Upper lobe of left lung (tissue), 4 donors: ENCODE measurements at regions not wholly inside any gene's neighbourhood (a gene's known extent, or its start where the extent isn't known, plus 50 kb on each side); places are given as distances from the start of the nearest gene placed in this dataset.

ENCODE experiments used
- EP300 ChIP-seq, 4 donors: sonication (generic); formaldehyde crosslinking; IDR thresholded peaks; one replicate each; pipeline ENCODE4 v1.5.1; 2017; ENCODE audit warnings: antibody characterized with exemption in 4 of 4, control low read depth in 2 of 4
- POLR2A ChIP-seq, 4 donors: fragments of 450-650 bp; IDR thresholded peaks; one replicate each; pipeline ENCODE4 v1.5.1; 2016 to 2017; ENCODE audit warnings: antibody characterized with exemption in 4 of 4, mild to moderate bottlenecking in 2 of 4
- POLR2AphosphoS5 ChIP-seq, 2 donors: sonication (generic); formaldehyde crosslinking; IDR thresholded peaks; one replicate each; pipeline ENCODE4 v1.5.1; 2017; ENCODE audit warnings: antibody characterized with exemption in 2 of 2
- TF ChIP-seq, protein P1 (sequence below), 6 experiments: fragments of 450-650 bp in 4 of 6; fragments of 200-600 bp in 2 of 6; sonication (generic) in 2 of 6; IDR thresholded peaks; one replicate each; pipeline ENCODE4 v1.5.1; 2016 to 2019; ENCODE audit warnings: antibody characterized with exemption in 6 of 6

- TF ChIP-seq, protein P1, sequence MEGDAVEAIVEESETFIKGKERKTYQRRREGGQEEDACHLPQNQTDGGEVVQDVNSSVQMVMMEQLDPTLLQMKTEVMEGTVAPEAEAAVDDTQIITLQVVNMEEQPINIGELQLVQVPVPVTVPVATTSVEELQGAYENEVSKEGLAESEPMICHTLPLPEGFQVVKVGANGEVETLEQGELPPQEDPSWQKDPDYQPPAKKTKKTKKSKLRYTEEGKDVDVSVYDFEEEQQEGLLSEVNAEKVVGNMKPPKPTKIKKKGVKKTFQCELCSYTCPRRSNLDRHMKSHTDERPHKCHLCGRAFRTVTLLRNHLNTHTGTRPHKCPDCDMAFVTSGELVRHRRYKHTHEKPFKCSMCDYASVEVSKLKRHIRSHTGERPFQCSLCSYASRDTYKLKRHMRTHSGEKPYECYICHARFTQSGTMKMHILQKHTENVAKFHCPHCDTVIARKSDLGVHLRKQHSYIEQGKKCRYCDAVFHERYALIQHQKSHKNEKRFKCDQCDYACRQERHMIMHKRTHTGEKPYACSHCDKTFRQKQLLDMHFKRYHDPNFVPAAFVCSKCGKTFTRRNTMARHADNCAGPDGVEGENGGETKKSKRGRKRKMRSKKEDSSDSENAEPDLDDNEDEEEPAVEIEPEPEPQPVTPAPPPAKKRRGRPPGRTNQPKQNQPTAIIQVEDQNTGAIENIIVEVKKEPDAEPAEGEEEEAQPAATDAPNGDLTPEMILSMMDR (IDR thresholded peaks at IDR 0.05): no peak
- no peak for TF ChIP-seq POLR2AphosphoS5 (IDR thresholded peaks at IDR 0.05)
- TF ChIP-seq POLR2A (IDR thresholded peaks at IDR 0.05): no peak
- TF ChIP-seq EP300 (IDR thresholded peaks at IDR 0.05): no peak
Observed at GRCh38 chr4:182190306-182190705, 52.9 kb upstream of the TENM3 start.
